HG03558 (cell line): ENCODE measurements at regions not wholly inside any gene's neighbourhood (a gene's known extent, or its start where the extent isn't known, plus 50 kb on each side); places are given as distances from the start of the nearest gene placed in this dataset.
"Not testable (repeated sequence)": the region's sequence is repeated elsewhere in the genome, so short reads cannot be mapped to it uniquely, and the experiment has no call there.

ENCODE experiments used
- ATAC-seq: cut with Tn5 transposase; IDR thresholded peaks from one replicate; pipeline ENCODE4 v1.9.1; 2021; ENCODE audit warnings: moderate number of reproducible peaks; ENCODE audit not compliant: unreplicated experiment; ENCODE audit errors: extremely low read depth

- no peak for ATAC-seq
These were observed 938.5 kb downstream of the TBC1D32 start for GRCh38 chr6:120395784-120396183.

- ATAC-seq, result no peak
These were observed 939.0 kb downstream of the TBC1D32 start for GRCh38 chr6:120395330-120395729.

GRCh38 chr6:120392941-120393340 is 941.3 kb downstream of the TBC1D32 start:
- no peak for ATAC-seq

GRCh38 chr6:120384671-120385070 is 949.6 kb downstream of the TBC1D32 start:
- no peak for ATAC-seq

GRCh38 chr6:120383681-120384080 is 950.6 kb downstream of the TBC1D32 start:
- no peak for ATAC-seq

- peak; percentile 69 for ATAC-seq
These were observed 955.6 kb downstream of the TBC1D32 start for GRCh38 chr6:120378582-120379220.

GRCh38 chr6:120373185-120373584 is 961.1 kb downstream of the TBC1D32 start:
- ATAC-seq, result no peak

GRCh38 chr6:120363429-120363828 is 970.9 kb downstream of the TBC1D32 start:
- no peak for ATAC-seq

GRCh38 chr6:120358535-120358934 is 975.7 kb downstream of the TBC1D32 start:
- not testable (repeated sequence) for ATAC-seq

GRCh38 chr6:120357447-120357846 is 976.8 kb downstream of the TBC1D32 start:
- no peak for ATAC-seq

GRCh38 chr6:120355822-120356221 is 978.5 kb downstream of the TBC1D32 start:
- ATAC-seq, result no peak

GRCh38 chr6:120354452-120355098 is 979.7 kb downstream of the TBC1D32 start:
- no peak for ATAC-seq

GRCh38 chr6:120352491-120352890 is 981.8 kb downstream of the TBC1D32 start:
- no peak for ATAC-seq

GRCh38 chr6:120348926-120349325 is 985.4 kb downstream of the TBC1D32 start:
- no peak for ATAC-seq

GRCh38 chr6:120328521-120328920 is 979.0 kb upstream of the MAN1A1 start:
- ATAC-seq, result no peak

GRCh38 chr6:120320481-120321162 is 971.1 kb upstream of the MAN1A1 start:
- no peak for ATAC-seq

GRCh38 chr6:120304223-120304622 is 954.7 kb upstream of the MAN1A1 start:
- no peak for ATAC-seq

- ATAC-seq, result no peak
These were observed 954.0 kb upstream of the MAN1A1 start for GRCh38 chr6:120303527-120303926.

GRCh38 chr6:120302041-120302440 is 952.5 kb upstream of the MAN1A1 start:
- no peak for ATAC-seq

- no peak for ATAC-seq
These were observed 941.4 kb upstream of the MAN1A1 start for GRCh38 chr6:120290964-120291363.

GRCh38 chr6:120282005-120282404 is 932.4 kb upstream of the MAN1A1 start:
- ATAC-seq, result no peak
